ENCODE measurements at regions not wholly inside any gene's neighbourhood (a gene's known extent, or its start where the extent isn't known, plus 50 kb on each side); places are given as distances from the start of the nearest gene placed in this dataset.

GRCh38 chr14:30058401-30058800 lies 130.8 kb upstream of the PRKD1 start:
- no peaks in the 10 kb centered on the region for H3K4me1 ChIP-seq
- no peak overlapping the region for H3K4me2 ChIP-seq
- TF ChIP-seq ZNF302 (CRISPR knock-in tag; IDR thresholded peaks at IDR 0.05) = no peak
- no peak for TF ChIP-seq HES2 (IDR thresholded peaks at IDR 0.05)
- TF ChIP-seq JUNB (IDR thresholded peaks at IDR 0.05) = no peak
- TF ChIP-seq REST (IDR thresholded peaks at IDR 0.05) = no peak
- no peak for TF ChIP-seq JUN (IDR thresholded peaks at IDR 0.05)
- TF ChIP-seq HDAC2 (IDR thresholded peaks at IDR 0.05) = no peak
- TF ChIP-seq PHF8 (IDR thresholded peaks at IDR 0.05; ENCODE audit: borderline replicate concordance, low read depth) = no peak
- no peak for TF ChIP-seq FOXS1 (CRISPR knock-in tag; IDR thresholded peaks at IDR 0.05)
- no peak for TF ChIP-seq POLR2A (IDR thresholded peaks at IDR 0.05; ENCODE audit: low read length)
- no peak for TF ChIP-seq EHMT2 (IDR thresholded peaks at IDR 0.05; ENCODE audit: low read depth)
- TF ChIP-seq FOSB (CRISPR knock-in tag; IDR thresholded peaks at IDR 0.05) = no peak
- no peak for TF ChIP-seq BCL3 (IDR thresholded peaks at IDR 0.05)
- TF ChIP-seq ZC3H11A (IDR thresholded peaks at IDR 0.05) = no peak
- POLR2A ChIA-PET = no interaction called here
- DNase-seq (ENCODE audit: low read depth in 1 of 2, low spot score in 1 of 2) (no peak), ATAC-seq (no peak), FAIRE-seq (no peak)
- H3K9me3 ChIP-seq = no peaks in the 10 kb centered on the region
- no peak overlapping the region for H3K4me3 ChIP-seq
- CTCF ChIA-PET = no interaction called here
- H3K27ac ChIP-seq = no peak overlapping the region
- 32% methylated on average over 1 of the region's 1 CpG for WGBS (ENCODE audit: missing lambda C conversion rate)

GRCh38 chr14:30063746-30064145 lies 136.1 kb upstream of the PRKD1 start:
- 2% methylated on average over 2 of the region's 2 CpGs for WGBS (ENCODE audit: missing lambda C conversion rate)

GRCh38 chr14:30064454-30064853 lies 136.8 kb upstream of the PRKD1 start:
- ATAC-seq (no peak), DNase-seq (ENCODE audit: low read depth in 1 of 2, low spot score in 1 of 2) (no peak), FAIRE-seq (no peak)
- ChIA-PET CTCF (no interaction called here), POLR2A (no interaction called here)
- Histone ChIP-seq H3K27ac (no peak overlapping the region), H3K4me1 (no peaks in the 10 kb centered on the region), H3K4me2 (no peak overlapping the region), H3K9me3 (no peaks in the 10 kb centered on the region), H3K4me3 (no peak overlapping the region)
- TF ChIP-seq MYC (IDR thresholded peaks at IDR 0.05; ENCODE audit: borderline replicate concordance, low read length) = no peak
- no peak for TF ChIP-seq POLR2AphosphoS2 (conservative IDR thresholded peaks at IDR 0.05; ENCODE audit: low read length)
- no peak for TF ChIP-seq HOXB5 (CRISPR knock-in tag; IDR thresholded peaks at IDR 0.05)
- no peak for TF ChIP-seq EP300 (IDR thresholded peaks at IDR 0.05)
- TF ChIP-seq MAX (IDR thresholded peaks at IDR 0.05) = no peak
- TF ChIP-seq FOSB (CRISPR knock-in tag; IDR thresholded peaks at IDR 0.05) = no peak
- TF ChIP-seq HEYL (CRISPR knock-in tag; IDR thresholded peaks at IDR 0.05) = no peak
- TF ChIP-seq SMC3 (IDR thresholded peaks at IDR 0.05) = no peak
- TF ChIP-seq GATA3 (IDR thresholded peaks at IDR 0.05; ENCODE audit: borderline replicate concordance) = no peak
- no peak for TF ChIP-seq USF2 (IDR thresholded peaks at IDR 0.05)
- no peak for TF ChIP-seq RAD21 (conservative IDR thresholded peaks at IDR 0.05 in 1 of 2, IDR thresholded peaks at IDR 0.05 in 1 of 2)
- TF ChIP-seq HDAC2 (IDR thresholded peaks at IDR 0.05) = no peak
- no peak for TF ChIP-seq RCOR1 (IDR thresholded peaks at IDR 0.05; ENCODE audit: low read depth, low read length)

More at GRCh38 chr14:30063746-30064145, 136.1 kb upstream of the PRKD1 start:
- Histone ChIP-seq H3K4me2 (no peak overlapping the region), H3K9me3 (no peaks in the 10 kb centered on the region), H3K4me3 (no peak overlapping the region), H3K27ac (no peak overlapping the region), H3K4me1 (no peaks in the 10 kb centered on the region)
- CTCF ChIA-PET = no interaction called here
- DNase-seq (ENCODE audit: low read depth in 1 of 2, low spot score in 1 of 2) (no peak), FAIRE-seq (no peak), ATAC-seq (no peak)
- TF ChIP-seq ATOH8 (CRISPR knock-in tag; IDR thresholded peaks at IDR 0.05; ENCODE audit: low read depth) (no peak), HOXA7 (CRISPR knock-in tag; IDR thresholded peaks at IDR 0.05) (no peak), JUN (IDR thresholded peaks at IDR 0.05) (no peak), MYC (IDR thresholded peaks at IDR 0.05; ENCODE audit: borderline replicate concordance, low read length) (no peak), NPAS2 (CRISPR knock-in tag; IDR thresholded peaks at IDR 0.05; ENCODE audit: borderline replicate concordance) (no peak), PHF8 (IDR thresholded peaks at IDR 0.05; ENCODE audit: borderline replicate concordance, low read depth) (no peak), HES2 (IDR thresholded peaks at IDR 0.05) (no peak), HDAC2 (IDR thresholded peaks at IDR 0.05) (no peak), CHD2 (IDR thresholded peaks at IDR 0.05; ENCODE audit: low read length, partially characterized antibody) (no peak), KDM5A (IDR thresholded peaks at IDR 0.05) (no peak)
- POLR2A ChIA-PET = no interaction called here
